ENCODE measurements at regions not wholly inside any gene's neighbourhood (a gene's known extent, or its start where the extent isn't known, plus 50 kb on each side); places are given as distances from the start of the nearest gene placed in this dataset.
"Not testable (repeated sequence)": the region's sequence is repeated elsewhere in the genome, so short reads cannot be mapped to it uniquely, and the experiment has no call there.

GRCh38 chr4:55256787-55257186 lies 89.3 kb upstream of the SRD5A3 start:
- H3K27me3 Mint-ChIP-seq (ENCODE audit: low read depth): peaks cover 7% of the 10 kb centered on the region
- no peak overlapping the region for H3K27ac Mint-ChIP-seq
- no peaks in the 10 kb centered on the region for H3K9me3 Mint-ChIP-seq
- no peaks in the 10 kb centered on the region for H3K36me3 Mint-ChIP-seq (ENCODE audit: low read depth)
- no peak for DNase-seq (ENCODE audit: low spot score)
- H3K4me3 Mint-ChIP-seq (ENCODE audit: low read depth): no peak overlapping the region
- H3K4me1 Mint-ChIP-seq (ENCODE audit: low read depth): no peaks in the 10 kb centered on the region
- intact Hi-C loops (cut with micrococcal nuclease): no loop called here

- no peaks in the 10 kb centered on the region for H3K4me1 Mint-ChIP-seq (ENCODE audit: low read depth)
- H3K9me3 Mint-ChIP-seq: no peaks in the 10 kb centered on the region
- no peak overlapping the region for H3K27ac Mint-ChIP-seq
- intact Hi-C loops (cut with micrococcal nuclease): no loop called here
- H3K27me3 Mint-ChIP-seq (ENCODE audit: low read depth): peaks cover 7% of the 10 kb centered on the region
- H3K4me3 Mint-ChIP-seq (ENCODE audit: low read depth): no peak overlapping the region
- DNase-seq (ENCODE audit: low spot score): no peak
- H3K36me3 Mint-ChIP-seq (ENCODE audit: low read depth): no peaks in the 10 kb centered on the region
Measured at GRCh38 chr4:55258152-55258865, 87.7 kb upstream of the SRD5A3 start.

- H3K27ac Mint-ChIP-seq: no peak overlapping the region
- H3K27me3 Mint-ChIP-seq (ENCODE audit: low read depth): peaks cover 7% of the 10 kb centered on the region
- intact Hi-C loops (cut with micrococcal nuclease): no loop called here
- no peaks in the 10 kb centered on the region for H3K36me3 Mint-ChIP-seq (ENCODE audit: low read depth)
- no peaks in the 10 kb centered on the region for H3K4me1 Mint-ChIP-seq (ENCODE audit: low read depth)
- no peak overlapping the region for H3K4me3 Mint-ChIP-seq (ENCODE audit: low read depth)
- no peaks in the 10 kb centered on the region for H3K9me3 Mint-ChIP-seq
- DNase-seq (ENCODE audit: low spot score): no peak
Measured at GRCh38 chr4:55259294-55259693, 86.7 kb upstream of the SRD5A3 start.

- no peak overlapping the region for H3K27ac Mint-ChIP-seq
- H3K4me1 Mint-ChIP-seq (ENCODE audit: low read depth): no peaks in the 10 kb centered on the region
- H3K9me3 Mint-ChIP-seq: no peaks in the 10 kb centered on the region
- H3K4me3 Mint-ChIP-seq (ENCODE audit: low read depth): no peak overlapping the region
- intact Hi-C loops (cut with micrococcal nuclease): no loop called here
- peaks cover 2% of the 10 kb centered on the region for H3K27me3 Mint-ChIP-seq (ENCODE audit: low read depth)
- no peaks in the 10 kb centered on the region for H3K36me3 Mint-ChIP-seq (ENCODE audit: low read depth)
- no peak for DNase-seq (ENCODE audit: low spot score)
Measured at GRCh38 chr4:55269470-55269869, 76.6 kb upstream of the SRD5A3 start.

- intact Hi-C loops (cut with micrococcal nuclease): no loop called here
- Mint-ChIP-seq H3K27ac (no peak overlapping the region), H3K9me3 (no peaks in the 10 kb centered on the region), H3K36me3 (ENCODE audit: low read depth) (no peaks in the 10 kb centered on the region), H3K27me3 (ENCODE audit: low read depth) (peaks cover 2% of the 10 kb centered on the region), H3K4me3 (ENCODE audit: low read depth) (no peak overlapping the region), H3K4me1 (ENCODE audit: low read depth) (no peaks in the 10 kb centered on the region)
- no peak for DNase-seq (ENCODE audit: low spot score)
Measured at GRCh38 chr4:55269995-55270394, 76.0 kb upstream of the SRD5A3 start.

- H3K4me1 Mint-ChIP-seq (ENCODE audit: low read depth): no peaks in the 10 kb centered on the region
Measured at GRCh38 chr4:55270481-55270880, 75.6 kb upstream of the SRD5A3 start.

GRCh38 chr4:55272102-55272501 lies 73.9 kb upstream of the SRD5A3 start:
- DNase-seq (ENCODE audit: low spot score): no peak

More at GRCh38 chr4:55270481-55270880, 75.6 kb upstream of the SRD5A3 start:
- no peaks in the 10 kb centered on the region for H3K36me3 Mint-ChIP-seq (ENCODE audit: low read depth)
- peaks cover 2% of the 10 kb centered on the region for H3K27me3 Mint-ChIP-seq (ENCODE audit: low read depth)
- DNase-seq (ENCODE audit: low spot score): no peak
- intact Hi-C loops (cut with micrococcal nuclease): no loop called here
- no peak overlapping the region for H3K4me3 Mint-ChIP-seq (ENCODE audit: low read depth)
- H3K9me3 Mint-ChIP-seq: no peaks in the 10 kb centered on the region
- H3K27ac Mint-ChIP-seq: no peak overlapping the region

GRCh38 chr4:55272589-55272988 lies 73.5 kb upstream of the SRD5A3 start:
- peaks cover 2% of the 10 kb centered on the region for H3K27me3 Mint-ChIP-seq (ENCODE audit: low read depth)
- no peaks in the 10 kb centered on the region for H3K4me1 Mint-ChIP-seq (ENCODE audit: low read depth)
- H3K36me3 Mint-ChIP-seq (ENCODE audit: low read depth): no peaks in the 10 kb centered on the region
- no peak overlapping the region for H3K4me3 Mint-ChIP-seq (ENCODE audit: low read depth)
- intact Hi-C loops (cut with micrococcal nuclease): no loop called here
- no peaks in the 10 kb centered on the region for H3K9me3 Mint-ChIP-seq
- no peak for DNase-seq (ENCODE audit: low spot score)
- H3K27ac Mint-ChIP-seq: no peak overlapping the region

More at GRCh38 chr4:55272102-55272501, 73.9 kb upstream of the SRD5A3 start:
- no peaks in the 10 kb centered on the region for H3K4me1 Mint-ChIP-seq (ENCODE audit: low read depth)
- intact Hi-C loops (cut with micrococcal nuclease): no loop called here
- H3K27ac Mint-ChIP-seq: no peak overlapping the region
- H3K36me3 Mint-ChIP-seq (ENCODE audit: low read depth): no peaks in the 10 kb centered on the region
- H3K4me3 Mint-ChIP-seq (ENCODE audit: low read depth): no peak overlapping the region
- peaks cover 2% of the 10 kb centered on the region for H3K27me3 Mint-ChIP-seq (ENCODE audit: low read depth)
- H3K9me3 Mint-ChIP-seq: no peaks in the 10 kb centered on the region

GRCh38 chr4:55277011-55277410 lies 69.0 kb upstream of the SRD5A3 start:
- Mint-ChIP-seq H3K4me3 (ENCODE audit: low read depth) (no peak overlapping the region), H3K9me3 (peaks cover 6% of the 10 kb centered on the region), H3K27me3 (ENCODE audit: low read depth) (peaks cover 2% of the 10 kb centered on the region), H3K27ac (no peak overlapping the region), H3K36me3 (ENCODE audit: low read depth) (no peaks in the 10 kb centered on the region), H3K4me1 (ENCODE audit: low read depth) (no peaks in the 10 kb centered on the region)
- intact Hi-C loops (cut with micrococcal nuclease): no loop called here
- no peak for DNase-seq (ENCODE audit: low spot score)

- H3K27ac Mint-ChIP-seq: no peak overlapping the region
- intact Hi-C loops (cut with micrococcal nuclease): no loop called here
- no peaks in the 10 kb centered on the region for H3K4me1 Mint-ChIP-seq (ENCODE audit: low read depth)
- H3K9me3 Mint-ChIP-seq: peaks cover 16% of the 10 kb centered on the region
- H3K27me3 Mint-ChIP-seq (ENCODE audit: low read depth): no peaks in the 10 kb centered on the region
- no peak overlapping the region for H3K4me3 Mint-ChIP-seq (ENCODE audit: low read depth)
- DNase-seq (ENCODE audit: low spot score): no peak
- no peaks in the 10 kb centered on the region for H3K36me3 Mint-ChIP-seq (ENCODE audit: low read depth)
Measured at GRCh38 chr4:55278316-55278715, 67.7 kb upstream of the SRD5A3 start.

- H3K36me3 Mint-ChIP-seq (ENCODE audit: low read depth); H3K27ac Mint-ChIP-seq; H3K4me1 Mint-ChIP-seq (ENCODE audit: low read depth); intact Hi-C loops (cut with micrococcal nuclease); H3K27me3 Mint-ChIP-seq (ENCODE audit: low read depth); H3K4me3 Mint-ChIP-seq (ENCODE audit: low read depth); DNase-seq (ENCODE audit: low spot score): not testable (repeated sequence)
- H3K9me3 Mint-ChIP-seq: peaks cover 35% of the 10 kb centered on the region
Measured at GRCh38 chr4:55280474-55280873, 65.6 kb upstream of the SRD5A3 start.

- H3K27me3 Mint-ChIP-seq (ENCODE audit: low read depth); DNase-seq (ENCODE audit: low spot score); H3K27ac Mint-ChIP-seq; intact Hi-C loops (cut with micrococcal nuclease); H3K4me3 Mint-ChIP-seq (ENCODE audit: low read depth); H3K4me1 Mint-ChIP-seq (ENCODE audit: low read depth); H3K36me3 Mint-ChIP-seq (ENCODE audit: low read depth): not testable (repeated sequence)
- peaks cover 38% of the 10 kb centered on the region for H3K9me3 Mint-ChIP-seq
Measured at GRCh38 chr4:55281118-55281683, 64.8 kb upstream of the SRD5A3 start.

GRCh38 chr4:55284331-55284730 lies 61.7 kb upstream of the SRD5A3 start:
- no peak overlapping the region for H3K27ac Mint-ChIP-seq
- intact Hi-C loops (cut with micrococcal nuclease): no loop called here
- peaks cover 38% of the 10 kb centered on the region for H3K9me3 Mint-ChIP-seq
- no peaks in the 10 kb centered on the region for H3K36me3 Mint-ChIP-seq (ENCODE audit: low read depth)
- no peaks in the 10 kb centered on the region for H3K27me3 Mint-ChIP-seq (ENCODE audit: low read depth)
- H3K4me3 Mint-ChIP-seq (ENCODE audit: low read depth): no peak overlapping the region
- no peaks in the 10 kb centered on the region for H3K4me1 Mint-ChIP-seq (ENCODE audit: low read depth)
- no peak for DNase-seq (ENCODE audit: low spot score)

Data from activated T-helper 2 cell treated with anti-CD3 and anti-CD28 coated beads, Interferon-gamma antibody, Interleukin-2, Interleukin-4, amounts not matched to agents 10 μg/mL and 5 μg/mL and 100 μg/mL, durations not matched to agents 14 hours and 24 hours and 36 hours (primary cell).